K562 (cell line): ENCODE measurements at regions not wholly inside any gene's neighbourhood (a gene's known extent, or its start where the extent isn't known, plus 50 kb on each side); places are given as distances from the start of the nearest gene placed in this dataset.

Experiments used
- ATAC-seq: fragments of 200-7000 bp; cut with Tn5 transposase; 3 replicates; pipeline ENCODE4 v1.9.1; 2020; ENCODE audit warnings: moderate library complexity
- BruUV-seq: library from RNA; stranded (reverse); fragments of 400-500 nt; replicated peaks from 2 replicates; lab custom pipeline; 2021; lab: Mats Ljungman, UMichigan
- CTCF ChIA-PET: fragments of 300-600 bp; formaldehyde crosslinking; extraction: SDS; loops from one replicate; lab custom pipeline; 2021; ENCODE audit warnings: low intra/inter-chr PET ratio; lab: Yijun Ruan, JAX
- POLR2A ChIA-PET: fragments of 300-600, 350-650 bp; sonication (Branson Sonifier 250); formaldehyde crosslinking; extraction: SDS; loops from one replicate; lab custom pipeline; 2021; ENCODE audit warnings: antibody characterized with exemption, inconsistent platforms; lab: Yijun Ruan, JAX
- DNase-seq, 4 experiments: peaks; one replicate each; pipeline versions ENCODE4 v3.0.0 to v3.0.0-alpha.2; 2011 to 2018; ENCODE audit warnings: low spot score in 3 of 4, mixed read lengths in 3 of 4; ENCODE audit errors: extremely low read depth in 1 of 4
- FAIRE-seq: peaks from 2 replicates; lab custom pipeline; 2011; peaks lifted over from hg19 to GRCh38; lab: Jason Lieb, UNC
- H2AFZ ChIP-seq: 2 replicates; pipeline ENCODE4 v1.6.0; 2011; ENCODE audit warnings: low read depth, low read length, control low read depth, inconsistent platforms
- H3K27ac ChIP-seq: fragments of 200-600 bp; 3 replicates; pipeline ENCODE4 v1.8.0; 2011; ENCODE audit warnings: low read depth, mild to moderate bottlenecking, control low read depth, inconsistent platforms, low read length, moderate library complexity, mixed read lengths; ENCODE audit errors: extremely low read depth
- H3K27me3 ChIP-seq, 2 experiments: fragments of 300-600 bp in 1 of 2; 2 replicates in 1 of 2; 3 replicates in 1 of 2; pipeline versions ENCODE4 v1.6.0 to v1.8.0; 2011; ENCODE audit warnings: inconsistent platforms in 2 of 2, low read length in 2 of 2, mild to moderate bottlenecking in 1 of 2, mixed read lengths in 1 of 2, moderate library complexity in 1 of 2; ENCODE audit not compliant: control insufficient read depth in 2 of 2, insufficient read depth in 2 of 2
- H3K36me3 ChIP-seq: fragments of 300-600 bp; 3 replicates; pipeline ENCODE4 v1.8.0; 2011; ENCODE audit warnings: mild to moderate bottlenecking, low read length, inconsistent platforms; ENCODE audit not compliant: control insufficient read depth, insufficient read depth
- H3K4me1 ChIP-seq, 2 experiments: fragments of 200-600 bp in 1 of 2; replicated peaks in 1 of 2; 2 replicates in 1 of 2; 3 replicates in 1 of 2; pipeline versions ENCODE4 v1.5.1 to v1.8.0; 2011; ENCODE audit warnings: inconsistent platforms in 2 of 2, low read length in 2 of 2, mild to moderate bottlenecking in 1 of 2, mixed read lengths in 1 of 2, moderate library complexity in 1 of 2; ENCODE audit not compliant: control insufficient read depth in 2 of 2, insufficient read depth in 2 of 2
- H3K4me2 ChIP-seq: 2 replicates; pipeline ENCODE4 v1.6.1; 2011; ENCODE audit warnings: low read length, control low read depth, inconsistent platforms, mixed read lengths; ENCODE audit not compliant: insufficient read depth
- H3K4me3 ChIP-seq: fragments of 200-600 bp; sonication (generic), shearing (Covaris generic); 2 replicates; pipeline ENCODE4 v1.5.1; 2016; ENCODE audit warnings: control low read depth, inconsistent platforms
- H3K79me2 ChIP-seq: fragments of 200-600 bp; 3 replicates; pipeline ENCODE4 v1.8.0; 2011; ENCODE audit warnings: low read length, inconsistent platforms; ENCODE audit not compliant: control insufficient read depth, insufficient read depth
- H3K9ac ChIP-seq, 2 experiments: 2 replicates each; pipeline versions ENCODE4 v1.6.0 to v1.6.1; 2011; ENCODE audit warnings: low read depth in 2 of 2, low read length in 2 of 2, control low read depth in 1 of 2, inconsistent platforms in 1 of 2, mild to moderate bottlenecking in 1 of 2, mixed read lengths in 1 of 2; ENCODE audit not compliant: insufficient read depth in 1 of 2
- H3K9me1 ChIP-seq: one replicate; pipeline ENCODE4 v1.6.0; 2011; ENCODE audit warnings: inconsistent platforms, mild to moderate bottlenecking, low read length, moderate library complexity; ENCODE audit not compliant: control insufficient read depth, insufficient read depth
- H3K9me3 ChIP-seq: replicated peaks from 2 replicates; pipeline ENCODE4 v1.5.1; 2011; ENCODE audit warnings: low read depth, low read length, inconsistent platforms; ENCODE audit not compliant: control insufficient read depth, insufficient read depth
- H4K20me1 ChIP-seq: replicated peaks from 2 replicates; pipeline ENCODE4 v1.6.1; 2011; ENCODE audit warnings: low read length, inconsistent platforms, mixed read lengths; ENCODE audit not compliant: control insufficient read depth, insufficient read depth
- BRF1 ChIP-seq: IDR thresholded peaks from 3 replicates; pipeline ENCODE4 v1.6.1; 2011; ENCODE audit warnings: borderline replicate concordance, mild to moderate bottlenecking; ENCODE audit not compliant: insufficient read length; ENCODE audit errors: extremely low read depth
- ETV6 ChIP-seq, 3 experiments: fragments of 150-350 bp in 1 of 3; sonication (generic) in 1 of 3; formaldehyde crosslinking in 1 of 3; IDR thresholded peaks; 2 replicates each; pipeline versions ENCODE4 v1.6.1 to v1.8.0; 2014 to 2022; ENCODE audit warnings: borderline replicate concordance in 2 of 3, low read depth in 2 of 3, antibody characterized with exemption in 1 of 3, low read length in 1 of 3, mild to moderate bottlenecking in 1 of 3, missing genetic modification reagents in 1 of 3
- KHSRP ChIP-seq: fragments of 450-650 bp; IDR thresholded peaks from 2 replicates; pipeline ENCODE4 v1.6.1; 2017
- KLF16 ChIP-seq: IDR thresholded peaks from 2 replicates; pipeline ENCODE4 v1.6.1; 2016; ENCODE audit warnings: antibody characterized with exemption
- MCM2 ChIP-seq: fragments of 450-650 bp; IDR thresholded peaks from 2 replicates; pipeline ENCODE4 v1.6.1; 2017; ENCODE audit warnings: low read depth, mild to moderate bottlenecking
- MED1 ChIP-seq: sonication (generic); formaldehyde crosslinking; IDR thresholded peaks from 2 replicates; pipeline ENCODE4 v1.8.1; 2023; ENCODE audit warnings: missing genetic modification reagents, borderline replicate concordance
- NUFIP1 ChIP-seq: fragments of 450-650 bp; IDR thresholded peaks from 2 replicates; pipeline ENCODE4 v1.6.1; 2018; ENCODE audit not compliant: partially characterized antibody
- PHTF2 ChIP-seq: fragments of 250-450 bp; sonication (Bioruptor Pico); IDR thresholded peaks from 2 replicates; pipeline ENCODE4 v1.5.0; 2021; ENCODE audit warnings: mild to moderate bottlenecking
- POLR2B ChIP-seq: fragments of 450-650 bp; IDR thresholded peaks from 2 replicates; pipeline ENCODE4 v1.6.1; 2018; ENCODE audit warnings: low read depth; ENCODE audit not compliant: partially characterized antibody
- PRPF4 ChIP-seq: fragments of 200-400 bp; formaldehyde crosslinking; IDR thresholded peaks from one replicate; pipeline ENCODE4 v1.6.1; 2017; ENCODE audit warnings: low read length, low read depth, mild to moderate bottlenecking; ENCODE audit not compliant: insufficient read depth, poor library complexity, severe bottlenecking
- TFAM ChIP-seq: fragments of 250-450 bp; sonication (Bioruptor Pico); conservative IDR thresholded peaks from 2 replicates; pipeline ENCODE4 v1.5.0; 2021; ENCODE audit warnings: mild to moderate bottlenecking, moderate library complexity
- ZC3H4 ChIP-seq: sonication (generic); formaldehyde crosslinking; IDR thresholded peaks from 2 replicates; pipeline ENCODE4 v1.9.0; 2021; ENCODE audit warnings: missing genetic modification reagents, borderline replicate concordance
- ZNF184 ChIP-seq: sonication (generic); formaldehyde crosslinking; IDR thresholded peaks from 2 replicates; pipeline ENCODE4 v1.5.0; 2020; ENCODE audit warnings: missing genetic modification reagents
- WGBS: fragments of 100-300 bp; shearing (Covaris generic); methylation state at CpG from one replicate; pipeline ENCODE4 v1.1.6; 2016; ENCODE audit warnings: low coverage, mixed read lengths; ENCODE audit not compliant: insufficient coverage; ENCODE audit errors: missing lambda C conversion rate; 5-methylcytosine and 5-hydroxymethylcytosine counted together
- in situ Hi-C: fragments of 300-500 bp; cut with MboI; formaldehyde crosslinking; loops from 4 replicates; pipeline ENCODE4 v1.15.0; 2018; ENCODE audit warnings: inconsistent platforms, mixed read lengths
- intact Hi-C: fragments of 100-400 bp; cut with micrococcal nuclease; formaldehyde crosslinking; loops from 2 replicates; pipeline ENCODE4 v1.14.2; 2022

- H3K36me3 ChIP-seq = no peaks in the 10 kb centered on the region
- ATAC-seq (no peak), DNase-seq (no peak), FAIRE-seq (no peak)
- in situ Hi-C loops (no loop called here), intact Hi-C loops (no loop called here)
- H3K9me1 ChIP-seq = no peaks in the 10 kb centered on the region
- H3K9me3 ChIP-seq = no peaks in the 10 kb centered on the region
- no peak overlapping the region for H3K4me3 ChIP-seq
- BruUV-seq = no TSS peak
- H3K4me2 ChIP-seq = no peak overlapping the region
- ChIA-PET CTCF (no interaction called here), POLR2A (no interaction called here)
- H4K20me1 ChIP-seq = no peaks in the 10 kb centered on the region
- H3K4me1 ChIP-seq = no peaks in the 10 kb centered on the region
- no peak overlapping the region for H3K9ac ChIP-seq
- TF ChIP-seq NUFIP1 = no peak
- H3K79me2 ChIP-seq = no peaks in the 10 kb centered on the region
- H2AFZ ChIP-seq = no peak overlapping the region
- no peak overlapping the region for H3K27ac ChIP-seq
- 0% methylated on average over 5 of the region's 5 CpGs for whole genome bisulfite sequencing
- H3K27me3 ChIP-seq = no peaks in the 10 kb centered on the region
Measured at GRCh38 chr5:99320436-99320835, 391.6 kb upstream of the CHD1 start.

GRCh38 chr5:99317136-99317535 lies 388.3 kb upstream of the CHD1 start:
- Histone ChIP-seq H3K4me3 (no peak overlapping the region), H3K9ac (no peak overlapping the region), H3K9me3 (peaks cover 2% of the 10 kb centered on the region; the same call in 1 of the 2 replicates), H4K20me1 (no peaks in the 10 kb centered on the region), H3K4me1 (no peaks in the 10 kb centered on the region), H3K4me2 (no peak overlapping the region), H3K36me3 (no peaks in the 10 kb centered on the region), H3K79me2 (no peaks in the 10 kb centered on the region), H3K27me3 (no peaks in the 10 kb centered on the region), H3K27ac (no peak overlapping the region), H3K9me1 (no peaks in the 10 kb centered on the region), H2AFZ (no peak overlapping the region)
- intact Hi-C loops (no loop called here), in situ Hi-C loops (no loop called here)
- 2% methylated on average over 4 of the region's 4 CpGs for WGBS
- FAIRE-seq = no peak
- no peak for ATAC-seq
- CTCF ChIA-PET = no interaction called here
- no TSS peak for BruUV-seq
- POLR2A ChIA-PET = no interaction called here
- DNase-seq = no peak
- no peak for TF ChIP-seq ZC3H4
- no peak for TF ChIP-seq KLF16
- TF ChIP-seq TFAM (CRISPR knock-in tag) = no peak
- TF ChIP-seq ETV6 (IDR thresholded peaks at IDR 0.05; ENCODE audit: borderline replicate concordance in 1 of 2, low read depth in 2 of 2, low read length in 1 of 2) = no peak
- no peak for TF ChIP-seq ETV6 (CRISPR knock-in tag; IDR thresholded peaks at IDR 0.05; ENCODE audit: borderline replicate concordance)
- TF ChIP-seq BRF1 = no peak
- no peak for TF ChIP-seq MCM2
- TF ChIP-seq ZNF184 (CRISPR knock-in tag) = no peak
- no peak for TF ChIP-seq PHTF2 (CRISPR knock-in tag)
- no peak for TF ChIP-seq KHSRP
- TF ChIP-seq PRPF4 = no peak
- TF ChIP-seq POLR2B = no peak
- TF ChIP-seq MED1 = no peak
